Upper lobe of right lung (tissue), 1 donor: ENCODE measurements at regions not wholly inside any gene's neighbourhood (a gene's known extent, or its start where the extent isn't known, plus 50 kb on each side); places are given as distances from the start of the nearest gene placed in this dataset.
"Not testable (repeated sequence)": the region's sequence is repeated elsewhere in the genome, so short reads cannot be mapped to it uniquely, and the experiment has no call there.

Experiments
- ATAC-seq: fragments of 200-7000 bp; cut with Tn5 transposase; one replicate; pipeline ENCODE4 v1.9.1; 2020; ENCODE audit warnings: mild to moderate bottlenecking, moderate library complexity
- DNase-seq: peaks from one replicate; pipeline ENCODE4 v3.0.0-alpha.2; 2020
- H3K27ac ChIP-seq: fragments of 200-600 bp; one replicate; pipeline ENCODE4 v1.8.0; 2022
- H3K27me3 ChIP-seq: fragments of 200-600 bp; one replicate; pipeline ENCODE4 v1.8.0; 2022; ENCODE audit warnings: mild to moderate bottlenecking
- H3K36me3 ChIP-seq: fragments of 200-600 bp; one replicate; pipeline ENCODE4 v1.8.0; 2022
- H3K4me1 ChIP-seq: fragments of 200-600 bp; one replicate; pipeline ENCODE4 v1.8.0; 2022
- H3K4me3 ChIP-seq: fragments of 200-600 bp; one replicate; pipeline ENCODE4 v1.8.0; 2022; ENCODE audit warnings: mild to moderate bottlenecking
- H3K9me3 ChIP-seq: fragments of 200-600 bp; one replicate; pipeline ENCODE4 v1.8.0; 2022
- CTCF ChIP-seq: fragments of 200-600 bp; IDR thresholded peaks from one replicate; pipeline ENCODE4 v1.8.0; 2022; ENCODE audit warnings: antibody characterized with exemption
- intact Hi-C: fragments of 100-400 bp; cut with DNase I; formaldehyde crosslinking; loops from one replicate; pipeline ENCODE4 v1.11.0; 2022
- donor health status: DM: no; HTN: yes; CAD: no; lungs with severe emphysema.

- intact Hi-C loops, result no loop called here
- DNase-seq, result no peak
- Histone ChIP-seq H3K36me3 (no peaks in the 10 kb centered on the region), H3K9me3 (no peaks in the 10 kb centered on the region), H3K4me1 (peaks cover 13% of the 10 kb centered on the region), H3K4me3 (no peak overlapping the region), H3K27ac (no peak overlapping the region), H3K27me3 (no peaks in the 10 kb centered on the region)
- no peak for TF ChIP-seq CTCF
- ATAC-seq, result no peak
Measured at GRCh38 chr10:118958559-118958958, 71.0 kb upstream of the NANOS1 start.

- TF ChIP-seq CTCF, result no peak
- H3K4me1 ChIP-seq, result peaks cover 13% of the 10 kb centered on the region
- H3K27me3 ChIP-seq, result no peaks in the 10 kb centered on the region
- H3K27ac ChIP-seq, result no peak overlapping the region
- no peaks in the 10 kb centered on the region for H3K9me3 ChIP-seq
- no peak for DNase-seq
- H3K36me3 ChIP-seq, result no peaks in the 10 kb centered on the region
- peak; percentile 92 for ATAC-seq
- intact Hi-C loops, result no loop called here
- H3K4me3 ChIP-seq, result no peak overlapping the region
Measured at GRCh38 chr10:118958984-118959925, 70.3 kb upstream of the NANOS1 start.

GRCh38 chr10:118960157-118961090 is 69.1 kb upstream of the NANOS1 start:
- no peak for TF ChIP-seq CTCF
- no peak for DNase-seq
- no peaks in the 10 kb centered on the region for H3K27me3 ChIP-seq
- H3K4me3 ChIP-seq, result no peak overlapping the region
- intact Hi-C loops, result no loop called here
- no peak for ATAC-seq
- no peaks in the 10 kb centered on the region for H3K36me3 ChIP-seq
- peaks cover 13% of the 10 kb centered on the region for H3K4me1 ChIP-seq
- H3K27ac ChIP-seq, result no peak overlapping the region
- no peaks in the 10 kb centered on the region for H3K9me3 ChIP-seq

GRCh38 chr10:118961436-118961835 is 68.1 kb upstream of the NANOS1 start:
- no peaks in the 10 kb centered on the region for H3K9me3 ChIP-seq
- intact Hi-C loops, result no loop called here
- no peak overlapping the region for H3K27ac ChIP-seq
- no peak for TF ChIP-seq CTCF
- no peaks in the 10 kb centered on the region for H3K27me3 ChIP-seq
- H3K36me3 ChIP-seq, result no peaks in the 10 kb centered on the region
- H3K4me1 ChIP-seq, result peaks cover 13% of the 10 kb centered on the region
- H3K4me3 ChIP-seq, result no peak overlapping the region
- ATAC-seq (no peak), DNase-seq (no peak)

GRCh38 chr10:118962331-118962868 is 67.1 kb upstream of the NANOS1 start:
- intact Hi-C loops, ATAC-seq, DNase-seq, H3K4me3 ChIP-seq, H3K36me3 ChIP-seq, H3K27ac ChIP-seq, H3K9me3 ChIP-seq, H3K27me3 ChIP-seq: not testable (repeated sequence)
- peaks cover 13% of the 10 kb centered on the region for H3K4me1 ChIP-seq
